Neuronal stem cell (in vitro differentiated cells): ENCODE measurements at regions not wholly inside any gene's neighbourhood (a gene's known extent, or its start where the extent isn't known, plus 50 kb on each side); places are given as distances from the start of the nearest gene placed in this dataset.
A peak's percentile ranks its signal among the peaks of the same experiment; 100 is the strongest.

Source experiments
- DNase-seq: peaks from one replicate; pipeline ENCODE4 v3.0.0-alpha.2; 2013; ENCODE audit warnings: low spot score
- H2AFZ ChIP-seq: one replicate; pipeline ENCODE4 v1.6.1; 2013; ENCODE audit warnings: mild to moderate bottlenecking, low read length, inconsistent platforms
- H2AK5ac ChIP-seq: 2 replicates; pipeline ENCODE4 v1.6.1; 2013; ENCODE audit warnings: low read depth, mild to moderate bottlenecking, inconsistent platforms, low read length, moderate library complexity, mixed read lengths
- H2BK120ac ChIP-seq: 2 replicates; pipeline ENCODE4 v1.6.1; 2013; ENCODE audit warnings: low read depth, mild to moderate bottlenecking, inconsistent platforms, low read length, moderate library complexity, mixed read lengths
- H2BK12ac ChIP-seq: one replicate; pipeline ENCODE4 v1.6.1; 2013; ENCODE audit warnings: low read length, inconsistent platforms
- H2BK15ac ChIP-seq: 2 replicates; pipeline ENCODE4 v1.6.1; 2013; ENCODE audit warnings: mild to moderate bottlenecking, low read length, inconsistent platforms, mixed read lengths
- H2BK5ac ChIP-seq: one replicate; pipeline ENCODE4 v1.6.1; 2013; ENCODE audit warnings: inconsistent platforms, mild to moderate bottlenecking, low read length, moderate library complexity
- H3K14ac ChIP-seq: one replicate; pipeline ENCODE4 v1.6.1; 2013; ENCODE audit warnings: low read length, inconsistent platforms
- H3K18ac ChIP-seq: 2 replicates; pipeline ENCODE4 v1.6.1; 2013; ENCODE audit warnings: low read length, inconsistent platforms
- H3K23ac ChIP-seq: 2 replicates; pipeline ENCODE4 v1.6.1; 2013; ENCODE audit warnings: low read depth, mild to moderate bottlenecking, mixed read lengths, low read length, inconsistent platforms; ENCODE audit not compliant: poor library complexity
- H3K27ac ChIP-seq: replicated peaks from 3 replicates; pipeline ENCODE4 v1.5.1; 2013; ENCODE audit warnings: low read length, inconsistent platforms
- H3K27me3 ChIP-seq, 3 experiments: 2 replicates each; pipeline ENCODE4 v1.6.1; 2013; ENCODE audit warnings: low read length in 3 of 3, mild to moderate bottlenecking in 2 of 3, inconsistent platforms in 1 of 3, low read depth in 1 of 3, mixed read lengths in 1 of 3, moderate library complexity in 1 of 3; ENCODE audit not compliant: control insufficient read depth in 3 of 3, insufficient read depth in 3 of 3
- H3K36me3 ChIP-seq, 2 donors: replicated peaks in 1 of 2; 2 replicates each; pipeline ENCODE4 v1.6.1; 2013; ENCODE audit warnings: low read length in 2 of 2; ENCODE audit not compliant: control insufficient read depth in 2 of 2, insufficient read depth in 2 of 2
- H3K4ac ChIP-seq: 2 replicates; pipeline ENCODE4 v1.6.1; 2013; ENCODE audit warnings: inconsistent platforms, mild to moderate bottlenecking, low read length, moderate library complexity
- H3K4me1 ChIP-seq, 2 donors: 1 replicate in 1 of 2; 2 replicates in 1 of 2; pipeline ENCODE4 v1.6.1; 2013; ENCODE audit warnings: low read length in 2 of 2, low read depth in 1 of 2; ENCODE audit not compliant: control insufficient read depth in 2 of 2, insufficient read depth in 1 of 2
- H3K4me2 ChIP-seq: one replicate; pipeline ENCODE4 v1.6.1; 2013; ENCODE audit warnings: mild to moderate bottlenecking, low read length, inconsistent platforms; ENCODE audit not compliant: insufficient read depth, poor library complexity, severe bottlenecking
- H3K4me3 ChIP-seq, 2 donors: 2 replicates each; pipeline ENCODE4 v1.5.1; 2013; ENCODE audit warnings: low read length in 2 of 2, mild to moderate bottlenecking in 2 of 2, inconsistent platforms in 1 of 2, moderate library complexity in 1 of 2
- H3K79me1 ChIP-seq: one replicate; pipeline ENCODE4 v1.6.1; 2013; ENCODE audit warnings: low read depth, mild to moderate bottlenecking, inconsistent platforms, low read length, moderate library complexity
- H3K9ac ChIP-seq: one replicate; pipeline ENCODE4 v1.6.1; 2013; ENCODE audit warnings: mild to moderate bottlenecking, low read depth, low read length, inconsistent platforms; ENCODE audit not compliant: poor library complexity
- H3K9me3 ChIP-seq, 2 donors: replicated peaks in 1 of 2; 2 replicates each; pipeline versions ENCODE3 to v1.6.1; 2013; ENCODE audit warnings: low read length in 2 of 2, mild to moderate bottlenecking in 2 of 2, inconsistent platforms in 1 of 2, low read depth in 1 of 2, mixed read lengths in 1 of 2, moderate library complexity in 1 of 2; ENCODE audit not compliant: control insufficient read depth in 2 of 2, insufficient read depth in 1 of 2
- H4K8ac ChIP-seq: one replicate; pipeline ENCODE4 v1.6.1; 2013; ENCODE audit warnings: low read depth, mild to moderate bottlenecking, inconsistent platforms, low read length, moderate library complexity
- H4K91ac ChIP-seq: one replicate; pipeline ENCODE4 v1.6.1; 2013; ENCODE audit warnings: low read length, low read depth, mild to moderate bottlenecking, inconsistent platforms; ENCODE audit not compliant: poor library complexity
- WGBS, 2 donors: extraction: QIAGEN DNeasy Blood & Tissue Kit; methylation state at CpG; one replicate each; pipeline ENCODE4 v1.1.7; 2013; ENCODE audit warnings: missing lambda C conversion rate in 2 of 2, mixed read lengths in 1 of 2; ENCODE audit not compliant: insufficient read length in 2 of 2, insufficient replicate concordance in 1 of 2; ENCODE audit errors: extremely low coverage in 2 of 2; 5-methylcytosine and 5-hydroxymethylcytosine counted together

DNA sequence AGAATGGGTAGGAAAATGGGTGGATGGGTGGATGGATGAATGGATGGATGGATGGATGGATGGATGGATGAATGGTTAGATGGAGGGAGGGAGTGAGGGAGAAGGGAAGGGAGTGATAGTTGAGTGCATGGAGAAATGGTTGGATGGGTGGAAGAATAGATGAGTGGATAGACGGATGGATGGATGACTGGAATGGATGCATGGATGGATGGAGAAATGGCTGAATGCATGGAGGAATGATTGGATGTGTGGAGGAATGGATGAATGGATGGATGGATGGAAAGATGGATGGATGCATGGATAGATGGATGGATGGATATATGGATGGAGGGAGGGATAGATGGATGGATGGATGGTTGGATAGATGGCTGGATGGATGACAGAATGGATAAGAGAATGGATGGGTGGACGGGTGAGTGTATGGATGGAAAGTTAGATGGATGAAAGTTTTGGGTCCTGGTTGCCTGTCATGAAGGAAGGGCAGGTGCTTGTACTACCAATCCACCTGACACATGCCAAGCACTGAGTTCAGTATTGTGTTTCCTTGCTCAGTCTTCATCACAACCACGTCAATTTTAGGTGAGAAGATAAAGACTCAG, 286.5 kb upstream of the RTL1 start:
- Histone ChIP-seq H2BK120ac (no peak overlapping the region), H3K9ac (no peak overlapping the region), H3K36me3 (no peaks in the 10 kb centered on the region), H3K14ac (no peak overlapping the region), H3K4me2 (no peak overlapping the region), H2AK5ac (no peak overlapping the region), H3K27me3 (no peaks in the 10 kb centered on the region), H2BK5ac (no peak overlapping the region), H2BK15ac (no peak overlapping the region), H4K8ac (no peak overlapping the region), H3K27ac (no peak overlapping the region), H3K23ac (no peak overlapping the region), H3K79me1 (no peaks in the 10 kb centered on the region), H3K18ac (no peak overlapping the region), H2AFZ (no peak overlapping the region), H3K4me3 (no peak overlapping the region), H3K4ac (no peak overlapping the region), H4K91ac (no peak overlapping the region), H3K9me3 (no peaks in the 10 kb centered on the region), H2BK12ac (no peak overlapping the region), H3K4me1 (peaks cover 12 to 23% of the 10 kb centered on the region in 2 donors)
- WGBS, 2 donors = 100% methylated on average over 1 of the region's 3 CpGs; no CpG with 5 or more reads in 1 of the 2 donors
- DNase-seq = no peak

DNA sequence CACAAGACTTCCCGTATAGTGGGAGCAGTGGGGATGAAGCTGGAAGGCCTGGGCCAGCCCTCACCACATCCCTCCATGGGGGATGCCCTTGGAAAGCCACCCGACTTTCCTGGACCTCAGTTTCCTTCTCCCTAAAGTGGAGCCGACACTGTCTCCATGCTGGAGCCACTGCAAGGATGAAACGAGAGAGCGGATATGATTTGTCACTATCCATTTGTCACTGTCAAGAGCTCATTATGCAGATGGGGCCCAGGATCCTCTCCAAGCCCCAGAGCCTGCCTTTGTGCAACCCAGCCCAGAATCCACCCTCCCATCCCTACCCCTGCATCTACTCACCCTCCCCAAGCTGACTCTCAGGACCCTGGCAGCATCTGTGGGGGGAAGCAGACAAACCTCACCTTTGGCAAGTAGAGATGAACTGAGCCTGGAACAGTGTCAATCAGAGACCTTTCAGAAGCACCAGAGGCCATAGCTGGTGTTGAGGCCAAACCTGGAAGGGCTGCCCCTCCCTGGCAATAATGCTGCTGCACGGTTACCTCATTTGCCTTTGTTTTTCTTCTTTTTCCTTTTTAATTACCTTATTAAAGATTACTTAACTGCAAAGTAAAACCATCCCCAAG, 287.7 kb upstream of the RTL1 start:
- H2BK120ac ChIP-seq = no peak overlapping the region
- H4K8ac ChIP-seq = no peak overlapping the region
- no peak overlapping the region for H3K4me2 ChIP-seq
- H3K9ac ChIP-seq = no peak overlapping the region
- peaks cover 11 to 23% of the 10 kb centered on the region in 2 donors for H3K4me1 ChIP-seq
- no peak overlapping the region for H2BK12ac ChIP-seq
- H3K9me3 ChIP-seq = no peaks in the 10 kb centered on the region
- H3K4me3 ChIP-seq = no peak overlapping the region
- no peak overlapping the region for H3K4ac ChIP-seq
- H2AFZ ChIP-seq = peak overlapping the region; percentile 30
- no peak overlapping the region for H3K14ac ChIP-seq
- no peaks in the 10 kb centered on the region for H3K27me3 ChIP-seq
- no peak overlapping the region for H2BK15ac ChIP-seq
- no peak overlapping the region for H3K27ac ChIP-seq
- H4K91ac ChIP-seq = no peak overlapping the region
- H3K36me3 ChIP-seq = no peaks in the 10 kb centered on the region
- no peaks in the 10 kb centered on the region for H3K79me1 ChIP-seq
- WGBS, 2 donors = no CpG with 5 or more reads among the region's 6 CpGs
- peak overlapping the region; percentile 25 for H3K18ac ChIP-seq
- H3K23ac ChIP-seq = no peak overlapping the region
- peak overlapping the region; percentile 44 for H2AK5ac ChIP-seq
- H2BK5ac ChIP-seq = no peak overlapping the region
- no peak for DNase-seq

DNA sequence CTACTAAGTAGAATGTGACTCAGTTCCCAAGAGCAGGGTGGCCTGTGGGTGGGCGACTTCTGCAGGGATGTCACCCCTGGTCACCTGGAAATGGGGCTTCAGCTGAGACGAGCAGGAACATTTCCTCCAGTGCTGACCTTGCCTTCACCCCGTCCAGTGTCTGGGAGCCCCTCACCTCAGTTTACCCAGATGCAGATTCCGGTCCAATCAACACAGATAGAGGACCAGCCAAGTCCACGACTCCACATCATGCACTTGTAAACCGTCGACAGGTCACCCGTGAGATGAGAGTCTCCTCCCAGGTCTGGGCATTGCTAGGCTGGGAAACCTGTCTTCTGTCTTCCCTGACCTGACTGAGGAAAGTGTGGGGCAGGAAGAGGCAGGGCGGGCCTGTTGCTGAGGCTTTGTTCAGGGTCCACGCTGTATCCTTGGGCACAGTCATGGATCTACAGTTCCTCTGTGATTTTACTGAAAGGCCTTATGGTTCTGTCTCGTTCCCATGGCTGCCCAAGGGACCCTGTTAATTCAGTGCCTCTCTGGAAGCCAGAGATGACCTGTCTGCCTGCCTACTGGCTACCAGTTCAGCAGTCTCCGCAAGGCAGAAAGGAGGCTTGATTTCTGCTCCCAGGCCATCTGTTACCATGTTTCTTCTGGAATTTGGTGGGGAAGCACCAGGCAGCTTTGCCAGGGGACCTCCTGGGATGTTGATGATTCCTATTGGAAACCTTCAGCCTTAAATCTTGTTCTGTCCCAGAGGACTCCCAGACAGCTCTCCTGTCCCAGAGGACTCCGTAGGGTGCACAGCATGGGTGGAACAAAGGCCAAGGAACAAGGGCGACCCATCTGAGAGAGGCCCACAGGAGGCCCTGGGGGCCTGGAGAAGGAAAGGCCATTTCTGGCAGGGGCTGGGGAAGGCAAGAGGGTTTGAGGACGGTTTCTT, 288.5 kb upstream of the RTL1 start:
- Histone ChIP-seq H4K8ac (no peak overlapping the region), H3K18ac (peak overlapping the region; percentile 49), H3K9ac (no peak overlapping the region), H3K79me1 (no peaks in the 10 kb centered on the region), H3K27ac (no peak overlapping the region), H3K14ac (no peak overlapping the region), H3K23ac (no peak overlapping the region), H3K4me3 (no peak overlapping the region), H2BK15ac (peak overlapping the region; percentile 82), H2BK120ac (no peak overlapping the region), H4K91ac (no peak overlapping the region), H3K4me2 (no peak overlapping the region), H3K36me3 (no peaks in the 10 kb centered on the region), H2AFZ (peak overlapping the region; percentile 58), H3K4ac (no peak overlapping the region), H3K27me3 (no peaks in the 10 kb centered on the region), H2BK12ac (no peak overlapping the region), H3K9me3 (no peaks in the 10 kb centered on the region), H2BK5ac (peak overlapping the region; percentile 46), H2AK5ac (peak overlapping the region; percentile 44), H3K4me1 (peaks cover 11 to 19% of the 10 kb centered on the region in 2 donors)
- WGBS, 2 donors = no CpG with 5 or more reads among the region's 15 CpGs
- no peak for DNase-seq

DNA sequence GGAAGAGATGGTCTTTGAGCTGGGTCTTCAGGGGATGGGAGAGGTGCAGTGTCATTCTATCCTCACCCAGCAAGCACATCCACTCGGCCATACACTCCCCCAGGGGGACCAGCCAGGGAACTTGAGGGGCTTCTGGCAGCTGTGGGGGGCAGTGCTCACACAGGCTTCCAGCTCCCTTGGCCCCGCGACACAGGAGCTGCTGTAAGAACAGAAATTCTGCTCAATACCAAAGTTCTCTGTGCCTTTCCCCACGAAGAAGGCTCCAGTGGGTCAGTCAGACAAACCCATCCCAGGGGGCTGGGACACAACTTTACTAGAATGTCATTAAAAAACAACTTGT, 289.1 kb upstream of the RTL1 start:
- no peak overlapping the region for H3K4me2 ChIP-seq
- H3K14ac ChIP-seq = peak overlapping the region; percentile 23
- no peak overlapping the region for H4K8ac ChIP-seq
- no peak overlapping the region for H4K91ac ChIP-seq
- no peaks in the 10 kb centered on the region for H3K36me3 ChIP-seq
- no CpG with 5 or more reads among the region's 4 CpGs for WGBS, 2 donors
- H3K9me3 ChIP-seq = no peaks in the 10 kb centered on the region
- H2AFZ ChIP-seq = peak overlapping the region; percentile 58
- no peak overlapping the region for H2BK12ac ChIP-seq
- no peak overlapping the region for H3K4me3 ChIP-seq
- DNase-seq = no peak
- no peak overlapping the region for H3K18ac ChIP-seq
- peaks cover 12 to 17% of the 10 kb centered on the region in 2 donors for H3K4me1 ChIP-seq
- H3K9ac ChIP-seq = no peak overlapping the region
- H3K23ac ChIP-seq = no peak overlapping the region
- no peaks in the 10 kb centered on the region for H3K27me3 ChIP-seq
- H3K79me1 ChIP-seq = no peaks in the 10 kb centered on the region
- H3K27ac ChIP-seq = no peak overlapping the region
- H2BK5ac ChIP-seq = no peak overlapping the region
- no peak overlapping the region for H2BK120ac ChIP-seq
- no peak overlapping the region for H2AK5ac ChIP-seq
- H3K4ac ChIP-seq = no peak overlapping the region
- peak overlapping the region; percentile 82 for H2BK15ac ChIP-seq
